GM12873 (cell line): ENCODE measurements at regions not wholly inside any gene's neighbourhood (a gene's known extent, or its start where the extent isn't known, plus 50 kb on each side); places are given as distances from the start of the nearest gene placed in this dataset.

ENCODE experiments used
- TF ChIP-seq, protein P1 (sequence below): IDR thresholded peaks from 2 replicates; pipeline ENCODE4 v1.5.1; 2012; ENCODE audit warnings: low read depth, mild to moderate bottlenecking, moderate library complexity, low read length, control low read depth; ENCODE audit not compliant: insufficient read depth; ENCODE audit errors: missing control alignments

DNA sequence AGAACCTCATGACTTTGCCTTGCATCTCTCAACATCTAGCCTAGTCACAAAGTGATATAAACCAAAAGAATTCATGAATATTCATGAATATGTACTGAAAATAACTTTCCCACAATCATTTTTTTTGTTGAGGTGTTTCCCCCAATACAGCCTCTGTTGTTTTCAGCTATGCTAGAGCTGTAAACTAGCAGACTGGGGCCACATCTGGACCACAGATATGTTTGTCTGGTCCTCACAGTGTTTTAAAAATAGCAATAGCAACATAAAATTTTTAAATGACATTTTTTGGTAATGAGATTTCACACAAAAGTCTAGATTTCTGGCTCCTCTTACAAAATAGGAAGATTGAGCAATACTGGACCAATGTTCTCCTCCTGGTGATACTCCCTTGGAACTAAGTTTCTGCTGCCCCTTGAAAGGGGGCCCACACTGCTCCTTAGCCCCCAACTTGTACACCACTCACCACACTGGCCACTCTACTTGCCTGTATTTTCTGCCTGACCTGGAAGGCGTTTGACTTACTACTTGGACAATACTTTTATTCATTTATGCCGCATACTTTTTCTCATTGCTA, 81.2 kb downstream of the BMP4 start:
- TF ChIP-seq, protein P1, sequence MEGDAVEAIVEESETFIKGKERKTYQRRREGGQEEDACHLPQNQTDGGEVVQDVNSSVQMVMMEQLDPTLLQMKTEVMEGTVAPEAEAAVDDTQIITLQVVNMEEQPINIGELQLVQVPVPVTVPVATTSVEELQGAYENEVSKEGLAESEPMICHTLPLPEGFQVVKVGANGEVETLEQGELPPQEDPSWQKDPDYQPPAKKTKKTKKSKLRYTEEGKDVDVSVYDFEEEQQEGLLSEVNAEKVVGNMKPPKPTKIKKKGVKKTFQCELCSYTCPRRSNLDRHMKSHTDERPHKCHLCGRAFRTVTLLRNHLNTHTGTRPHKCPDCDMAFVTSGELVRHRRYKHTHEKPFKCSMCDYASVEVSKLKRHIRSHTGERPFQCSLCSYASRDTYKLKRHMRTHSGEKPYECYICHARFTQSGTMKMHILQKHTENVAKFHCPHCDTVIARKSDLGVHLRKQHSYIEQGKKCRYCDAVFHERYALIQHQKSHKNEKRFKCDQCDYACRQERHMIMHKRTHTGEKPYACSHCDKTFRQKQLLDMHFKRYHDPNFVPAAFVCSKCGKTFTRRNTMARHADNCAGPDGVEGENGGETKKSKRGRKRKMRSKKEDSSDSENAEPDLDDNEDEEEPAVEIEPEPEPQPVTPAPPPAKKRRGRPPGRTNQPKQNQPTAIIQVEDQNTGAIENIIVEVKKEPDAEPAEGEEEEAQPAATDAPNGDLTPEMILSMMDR: no peak

- TF ChIP-seq, protein P1: no peak
These were observed 81.9 kb downstream of the BMP4 start for GRCh38 chr14:53874704-53875103.

GRCh38 chr14:53872681-53873089, 83.9 kb downstream of the BMP4 start:
- TF ChIP-seq, protein P1: no peak

DNA sequence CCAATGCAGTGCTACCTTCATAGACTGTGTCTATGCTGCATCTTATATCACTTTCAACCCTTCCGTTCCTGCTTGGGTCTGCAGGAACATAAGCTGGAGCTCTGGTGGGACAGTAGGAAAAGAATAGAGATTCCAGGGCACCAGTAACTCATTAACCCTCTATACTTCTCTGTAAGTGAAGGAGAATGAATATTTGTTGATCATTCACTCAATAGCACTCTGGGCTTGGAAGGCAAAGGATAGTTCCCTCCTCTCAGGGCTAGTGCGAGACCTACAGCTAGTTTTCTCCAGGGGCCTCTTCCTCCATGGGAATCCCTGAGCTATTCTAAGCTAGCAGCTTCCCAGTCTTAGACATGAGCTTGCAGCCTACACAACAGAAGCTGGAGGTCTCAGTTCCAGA, 84.7 kb downstream of the BMP4 start:
- TF ChIP-seq, protein P1: no peak

DNA sequence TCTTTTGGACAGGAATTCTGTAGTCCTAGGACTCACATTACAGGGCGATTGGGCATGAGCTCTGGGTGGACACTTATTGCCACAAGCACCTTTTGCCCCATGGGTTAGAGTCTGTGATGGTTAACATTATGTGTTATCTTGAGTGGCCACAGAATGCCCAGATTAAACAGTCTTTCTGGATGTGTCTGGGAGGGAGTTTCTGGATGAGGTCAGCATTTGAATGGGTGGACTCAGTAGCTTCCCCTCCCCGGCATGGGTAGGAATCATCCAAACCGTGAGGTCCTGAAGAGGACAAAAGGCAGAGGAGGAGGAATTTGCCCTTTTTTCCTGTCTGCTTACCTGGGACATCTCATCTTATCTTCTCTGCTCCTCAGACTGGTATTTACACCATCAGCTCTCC, 85.6 kb downstream of the BMP4 start:
- TF ChIP-seq, protein P1: no peak

- TF ChIP-seq, protein P1: no peak
These were observed 90.9 kb downstream of the BMP4 start for GRCh38 chr14:53865711-53866110.

DNA sequence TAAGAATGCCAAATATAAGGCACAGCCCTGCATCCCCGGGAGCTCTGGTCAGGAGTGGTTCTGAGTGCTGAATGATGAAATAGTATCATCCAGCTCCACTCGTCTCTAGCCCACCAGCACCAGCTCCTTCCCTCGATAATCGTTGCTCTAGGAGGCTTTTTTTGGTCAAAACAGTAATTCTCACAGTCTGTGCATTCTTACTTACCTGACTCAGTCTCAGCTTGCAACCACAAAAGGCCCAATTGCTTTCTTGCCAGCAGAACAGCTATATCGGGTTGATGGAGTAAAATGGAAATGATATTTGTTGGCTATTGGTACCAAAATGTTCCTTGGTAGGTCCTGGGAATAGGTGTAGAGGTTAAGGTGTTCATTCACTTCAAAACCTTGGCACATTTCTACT, 94.8 kb downstream of the BMP4 start:
- TF ChIP-seq, protein P1: no peak
